ENCODE measurements at regions not wholly inside any gene's neighbourhood (a gene's known extent, or its start where the extent isn't known, plus 50 kb on each side); places are given as distances from the start of the nearest gene placed in this dataset.

- H3K4me1 ChIP-seq: peaks cover 16 to 100% (median 91%) of the 10 kb centered on the region in 9 donors
- DNase-seq (no peak), ATAC-seq (peak in 5 of 8 donors; percentile 8 to 50 (median 37))
- no peak for TF ChIP-seq CTCF (IDR thresholded peaks at IDR 0.05)
- 52 to 59% methylated on average over 1 of the region's 1 CpG for WGBS, 2 donors
- no peak overlapping the region for H3K4me3 ChIP-seq
- H3K27me3 ChIP-seq: no peaks in the 10 kb centered on the region
- no peaks in the 10 kb centered on the region for H3K9me3 ChIP-seq
- peaks cover 0 to 41% (median 8%) of the 10 kb centered on the region in 9 donors for H3K36me3 ChIP-seq
- intact Hi-C loops (cut with DNase I): loop anchor here in 1 of 10 donors (5.0 kb wide), 1 partner anchor 39 kb away; no protein-coding TSS in a partner anchor
- peak overlapping the region in 8 of 10 donors; percentile 15 to 97 (median 55) for H3K27ac ChIP-seq
Observed at GRCh38 chr1:201748335-201748734, 80.6 kb upstream of the IPO9 start.

GRCh38 chr1:201749059-201749690 lies 79.8 kb upstream of the IPO9 start:
- Histone ChIP-seq H3K9me3 (no peaks in the 10 kb centered on the region), H3K4me3 (no peak overlapping the region), H3K27me3 (no peaks in the 10 kb centered on the region), H3K36me3 (peaks cover 0 to 32% (median 4%) of the 10 kb centered on the region in 9 donors), H3K4me1 (peaks cover 19 to 100% (median 91%) of the 10 kb centered on the region in 9 donors), H3K27ac (peak overlapping the region in 8 of 10 donors; percentile 15 to 97 (median 55))
- ATAC-seq (no peak), DNase-seq (no peak)
- intact Hi-C loops (cut with DNase I): loop anchor here in 1 of 10 donors (5.0 kb wide), 1 partner anchor 38 kb away; no protein-coding TSS in a partner anchor
- WGBS, 2 donors: 70 to 77% methylated on average over 6 of the region's 6 CpGs
- TF ChIP-seq CTCF (IDR thresholded peaks at IDR 0.05): no peak

- H3K27me3 ChIP-seq: no peaks in the 10 kb centered on the region
- intact Hi-C loops (cut with DNase I): no loop called here
- DNase-seq (no peak), ATAC-seq (no peak)
- peaks cover 21 to 100% (median 91%) of the 10 kb centered on the region in 9 donors for H3K4me1 ChIP-seq
- peaks cover 0 to 23% (median 0%) of the 10 kb centered on the region in 9 donors for H3K36me3 ChIP-seq
- no peaks in the 10 kb centered on the region for H3K9me3 ChIP-seq
- peak overlapping the region in 7 of 10 donors; percentile 27 to 97 (median 60) for H3K27ac ChIP-seq
- 27 to 40% methylated on average over 3 of the region's 3 CpGs for WGBS, 2 donors
- no peak overlapping the region for H3K4me3 ChIP-seq
- no peak for TF ChIP-seq CTCF (IDR thresholded peaks at IDR 0.05)
Observed at GRCh38 chr1:201750120-201750519, 78.8 kb upstream of the IPO9 start.

- intact Hi-C loops (cut with DNase I): no loop called here
- 21 to 29% methylated on average over 1 of the region's 1 CpG for WGBS, 2 donors
- Histone ChIP-seq H3K27me3 (no peaks in the 10 kb centered on the region), H3K36me3 (peaks cover 0 to 15% (median 0%) of the 10 kb centered on the region in 9 donors), H3K9me3 (no peaks in the 10 kb centered on the region), H3K27ac (peak overlapping the region in 7 of 10 donors; percentile 27 to 97 (median 60)), H3K4me3 (no peak overlapping the region), H3K4me1 (peaks cover 21 to 100% (median 92%) of the 10 kb centered on the region in 9 donors)
- TF ChIP-seq CTCF (IDR thresholded peaks at IDR 0.05): no peak
- ATAC-seq (no peak), DNase-seq (no peak)
Observed at GRCh38 chr1:201750934-201751333, 78.0 kb upstream of the IPO9 start.

All from heart right ventricle (tissue), 16 donors.